GM18858 (cell line): ENCODE measurements at regions not wholly inside any gene's neighbourhood (a gene's known extent, or its start where the extent isn't known, plus 50 kb on each side); places are given as distances from the start of the nearest gene placed in this dataset.
"Not testable (repeated sequence)": the region's sequence is repeated elsewhere in the genome, so short reads cannot be mapped to it uniquely, and the experiment has no call there.

Experiments
- ATAC-seq: cut with Tn5 transposase; IDR thresholded peaks from one replicate; pipeline ENCODE4 v1.9.1; 2021; ENCODE audit not compliant: unreplicated experiment

- ATAC-seq: no peak
These were observed 1188.2 kb upstream of the B3GALT2 start for GRCh38 chr1:194374649-194375048.

- no peak for ATAC-seq
These were observed 1185.9 kb upstream of the B3GALT2 start for GRCh38 chr1:194372266-194372665.

- ATAC-seq: no peak
These were observed 1183.2 kb upstream of the B3GALT2 start for GRCh38 chr1:194369622-194370021.

- no peak for ATAC-seq
These were observed 1182.6 kb upstream of the B3GALT2 start for GRCh38 chr1:194369060-194369459.

- no peak for ATAC-seq
These were observed 1180.7 kb upstream of the B3GALT2 start for GRCh38 chr1:194367121-194367520.

- ATAC-seq: no peak
These were observed 1180.3 kb upstream of the B3GALT2 start for GRCh38 chr1:194366705-194367104.

- no peak for ATAC-seq
These were observed 1175.9 kb upstream of the B3GALT2 start for GRCh38 chr1:194362327-194362726.

- no peak for ATAC-seq
These were observed 1175.1 kb upstream of the B3GALT2 start for GRCh38 chr1:194361374-194362131.

GRCh38 chr1:194358208-194358581 is 1171.8 kb upstream of the B3GALT2 start:
- ATAC-seq: no peak

GRCh38 chr1:194357573-194358207 is 1171.3 kb upstream of the B3GALT2 start:
- ATAC-seq: not testable (repeated sequence)

GRCh38 chr1:194355488-194356106 is 1169.2 kb upstream of the B3GALT2 start:
- ATAC-seq: no peak

- ATAC-seq: no peak
These were observed 1166.7 kb upstream of the B3GALT2 start for GRCh38 chr1:194353121-194353520.

- ATAC-seq: no peak
These were observed 1160.8 kb upstream of the B3GALT2 start for GRCh38 chr1:194347200-194347599.

- ATAC-seq: no peak
These were observed 1156.3 kb upstream of the B3GALT2 start for GRCh38 chr1:194342484-194343262.

- no peak for ATAC-seq
These were observed 1155.2 kb upstream of the B3GALT2 start for GRCh38 chr1:194341587-194341986.

- no peak for ATAC-seq
These were observed 1153.1 kb upstream of the B3GALT2 start for GRCh38 chr1:194339471-194339870.

GRCh38 chr1:194338241-194338948 is 1152.0 kb upstream of the B3GALT2 start:
- ATAC-seq: no peak

GRCh38 chr1:194333240-194333639 is 1146.8 kb upstream of the B3GALT2 start:
- ATAC-seq: no peak

GRCh38 chr1:194331758-194332157 is 1145.3 kb upstream of the B3GALT2 start:
- no peak for ATAC-seq

GRCh38 chr1:194322751-194323150 is 1136.3 kb upstream of the B3GALT2 start:
- no peak for ATAC-seq

- no peak for ATAC-seq
These were observed 1132.4 kb upstream of the B3GALT2 start for GRCh38 chr1:194318790-194319280.
